ENCODE measurements at regions not wholly inside any gene's neighbourhood (a gene's known extent, or its start where the extent isn't known, plus 50 kb on each side); places are given as distances from the start of the nearest gene placed in this dataset.

GRCh38 chr5:144076521-144077083 lies 93.9 kb downstream of the YIPF5 start:
- DNase-seq: no peak

- DNase-seq: no peak
Measured at GRCh38 chr5:144083185-144083584, 87.3 kb downstream of the YIPF5 start.

- no peak for DNase-seq
Measured at GRCh38 chr5:144084971-144085370, 85.5 kb downstream of the YIPF5 start.

- DNase-seq: no peak
Measured at GRCh38 chr5:144085381-144085780, 85.1 kb downstream of the YIPF5 start.

GRCh38 chr5:144086295-144086694 lies 84.2 kb downstream of the YIPF5 start:
- no peak for DNase-seq

GRCh38 chr5:144087576-144087975 lies 82.9 kb downstream of the YIPF5 start:
- DNase-seq: no peak

- no peak for DNase-seq
Measured at GRCh38 chr5:144088206-144089064, 82.0 kb downstream of the YIPF5 start.

GRCh38 chr5:144089401-144090021 lies 80.9 kb downstream of the YIPF5 start:
- no peak for DNase-seq

GRCh38 chr5:144092508-144092907 lies 78.0 kb downstream of the YIPF5 start:
- DNase-seq: no peak

GRCh38 chr5:144093400-144093799 lies 77.1 kb downstream of the YIPF5 start:
- no peak for DNase-seq

- DNase-seq: no peak
Measured at GRCh38 chr5:144093868-144094267, 76.6 kb downstream of the YIPF5 start.

- DNase-seq: no peak
Measured at GRCh38 chr5:144100702-144101101, 69.8 kb downstream of the YIPF5 start.

- no peak for DNase-seq
Measured at GRCh38 chr5:144101616-144102015, 68.8 kb downstream of the YIPF5 start.

GRCh38 chr5:144102361-144102760 lies 68.1 kb downstream of the YIPF5 start:
- no peak for DNase-seq

- DNase-seq: no peak
Measured at GRCh38 chr5:144102979-144103378, 67.5 kb downstream of the YIPF5 start.

GRCh38 chr5:144103611-144104485 lies 66.6 kb downstream of the YIPF5 start:
- DNase-seq: no peak

- no peak for DNase-seq
Measured at GRCh38 chr5:144105371-144105770, 65.1 kb downstream of the YIPF5 start.

- no peak for DNase-seq
Measured at GRCh38 chr5:144108131-144108530, 62.3 kb downstream of the YIPF5 start.

Measured in T-helper 1 cell (primary cell).